Loucy (cell line): ENCODE measurements at regions not wholly inside any gene's neighbourhood (a gene's known extent, or its start where the extent isn't known, plus 50 kb on each side); places are given as distances from the start of the nearest gene placed in this dataset.

ENCODE experiments used
- CTCF ChIP-seq: fragments of 200-600 bp; sonication (generic); conservative IDR thresholded peaks from 2 replicates; pipeline ENCODE4 v1.5.1; 2014; ENCODE audit warnings: mild to moderate bottlenecking, antibody characterized with exemption, low read length
- EZH2phosphoT487 ChIP-seq: fragments of 200-600 bp; IDR thresholded peaks from 2 replicates; pipeline ENCODE4 v1.6.1; 2018; ENCODE audit warnings: antibody characterized with exemption, mild to moderate bottlenecking, moderate library complexity, borderline replicate concordance

- no peak for TF ChIP-seq CTCF
- no peak for TF ChIP-seq EZH2phosphoT487
Measured at GRCh38 chr3:164397462-164397861, 680.8 kb downstream of the SI start.
